ENCODE measurements at regions not wholly inside any gene's neighbourhood (a gene's known extent, or its start where the extent isn't known, plus 50 kb on each side); places are given as distances from the start of the nearest gene placed in this dataset.

DNA sequence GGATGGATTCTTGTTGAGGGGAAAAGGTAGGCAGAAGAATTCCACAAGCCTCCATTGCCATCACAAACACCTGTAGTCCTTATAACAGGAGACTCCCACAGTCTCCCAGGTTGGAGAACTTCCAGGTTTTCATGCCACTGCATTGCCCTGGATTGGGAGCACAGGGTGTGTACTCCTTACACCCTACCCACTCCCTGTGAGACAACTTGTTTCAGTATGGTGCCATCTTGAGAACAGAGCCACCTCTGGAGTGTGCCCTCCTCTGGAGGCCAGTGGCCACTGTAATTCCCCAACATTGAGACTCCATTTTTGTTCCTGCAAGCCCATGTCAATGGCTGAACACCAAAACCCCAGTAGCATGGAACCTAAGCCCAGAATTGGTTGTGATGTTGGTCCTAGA is 123.5 kb upstream of the LAMA2 start:
- no peak overlapping the region for H3K27ac ChIP-seq (replicated peaks in 1 of 4)
- intact Hi-C loops (cut with DNase I): no loop called here
- H3K9me3 ChIP-seq: no peaks in the 10 kb centered on the region
- H3K4me3 ChIP-seq: no peak overlapping the region
- H3K36me3 ChIP-seq: no peaks in the 10 kb centered on the region
- no peak for TF ChIP-seq POLR2A (IDR thresholded peaks at IDR 0.05; ENCODE audit: low read depth)
- no peak for TF ChIP-seq EP300 (IDR thresholded peaks at IDR 0.05)
- TF ChIP-seq, protein P1, sequence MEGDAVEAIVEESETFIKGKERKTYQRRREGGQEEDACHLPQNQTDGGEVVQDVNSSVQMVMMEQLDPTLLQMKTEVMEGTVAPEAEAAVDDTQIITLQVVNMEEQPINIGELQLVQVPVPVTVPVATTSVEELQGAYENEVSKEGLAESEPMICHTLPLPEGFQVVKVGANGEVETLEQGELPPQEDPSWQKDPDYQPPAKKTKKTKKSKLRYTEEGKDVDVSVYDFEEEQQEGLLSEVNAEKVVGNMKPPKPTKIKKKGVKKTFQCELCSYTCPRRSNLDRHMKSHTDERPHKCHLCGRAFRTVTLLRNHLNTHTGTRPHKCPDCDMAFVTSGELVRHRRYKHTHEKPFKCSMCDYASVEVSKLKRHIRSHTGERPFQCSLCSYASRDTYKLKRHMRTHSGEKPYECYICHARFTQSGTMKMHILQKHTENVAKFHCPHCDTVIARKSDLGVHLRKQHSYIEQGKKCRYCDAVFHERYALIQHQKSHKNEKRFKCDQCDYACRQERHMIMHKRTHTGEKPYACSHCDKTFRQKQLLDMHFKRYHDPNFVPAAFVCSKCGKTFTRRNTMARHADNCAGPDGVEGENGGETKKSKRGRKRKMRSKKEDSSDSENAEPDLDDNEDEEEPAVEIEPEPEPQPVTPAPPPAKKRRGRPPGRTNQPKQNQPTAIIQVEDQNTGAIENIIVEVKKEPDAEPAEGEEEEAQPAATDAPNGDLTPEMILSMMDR (IDR thresholded peaks at IDR 0.05): no peak
- no peak for TF ChIP-seq POLR2AphosphoS5 (IDR thresholded peaks at IDR 0.05)
- no peak for DNase-seq (ENCODE audit: extremely low spot score)
- no peaks in the 10 kb centered on the region for H3K27me3 ChIP-seq
- H3K4me1 ChIP-seq: peaks cover 0 to 2% (median 0%) of the 10 kb centered on the region in 4 donors

- TF ChIP-seq POLR2A (IDR thresholded peaks at IDR 0.05; ENCODE audit: low read depth): no peak
- TF ChIP-seq, protein P1 (IDR thresholded peaks at IDR 0.05): no peak
- no peak for TF ChIP-seq POLR2AphosphoS5 (IDR thresholded peaks at IDR 0.05)
- no peak for TF ChIP-seq EP300 (IDR thresholded peaks at IDR 0.05)
- intact Hi-C loops (cut with DNase I): no loop called here
- Histone ChIP-seq H3K4me1 (peaks cover 0 to 2% (median 0%) of the 10 kb centered on the region in 4 donors), H3K27me3 (no peaks in the 10 kb centered on the region), H3K27ac (replicated peaks in 1 of 4) (no peak overlapping the region), H3K36me3 (no peaks in the 10 kb centered on the region), H3K9me3 (no peaks in the 10 kb centered on the region), H3K4me3 (no peak overlapping the region)
- DNase-seq (ENCODE audit: extremely low spot score): no peak
Measured at GRCh38 chr6:128757961-128758360, 125.0 kb upstream of the LAMA2 start.

DNA sequence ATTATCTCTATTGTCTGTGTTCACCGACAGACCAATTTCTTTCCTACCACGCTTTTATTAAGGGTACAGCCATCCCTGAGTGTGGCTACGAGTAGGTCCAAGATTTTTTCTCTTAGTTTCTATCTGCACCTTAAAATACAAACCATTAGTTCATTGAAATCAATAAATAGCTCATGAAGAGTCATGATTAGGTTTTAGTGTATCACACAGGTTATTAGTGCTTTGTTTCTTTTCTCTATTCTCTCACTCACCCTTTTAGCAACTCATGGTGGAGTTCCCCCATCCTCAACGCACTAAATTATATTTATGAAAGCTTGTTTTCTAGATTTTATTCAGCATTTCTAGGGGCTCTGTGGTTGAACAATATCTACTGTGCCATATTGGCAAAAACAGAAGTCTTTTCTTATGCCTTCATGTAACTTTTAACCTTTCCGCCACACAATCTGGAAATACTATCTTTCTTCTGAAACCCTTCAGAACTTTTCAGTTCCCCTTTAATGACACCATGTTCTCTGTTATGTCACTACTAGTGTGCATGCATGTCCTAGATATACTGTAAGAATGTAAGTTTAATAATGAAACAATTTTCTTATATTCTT is 128.2 kb upstream of the LAMA2 start:
- TF ChIP-seq EP300 (IDR thresholded peaks at IDR 0.05) (no peak), POLR2A (IDR thresholded peaks at IDR 0.05; ENCODE audit: low read depth) (no peak), POLR2AphosphoS5 (IDR thresholded peaks at IDR 0.05) (no peak)
- TF ChIP-seq, protein P1 (IDR thresholded peaks at IDR 0.05): no peak
- Histone ChIP-seq H3K27ac (replicated peaks in 1 of 4) (no peak overlapping the region), H3K4me1 (peaks cover 0 to 2% (median 0%) of the 10 kb centered on the region in 4 donors), H3K4me3 (no peak overlapping the region), H3K27me3 (no peaks in the 10 kb centered on the region), H3K36me3 (no peaks in the 10 kb centered on the region), H3K9me3 (no peaks in the 10 kb centered on the region)
- WGBS: 87% methylated on average over 5 of the region's 5 CpGs
- no peak for DNase-seq (ENCODE audit: extremely low spot score)
- intact Hi-C loops (cut with DNase I): no loop called here

DNA sequence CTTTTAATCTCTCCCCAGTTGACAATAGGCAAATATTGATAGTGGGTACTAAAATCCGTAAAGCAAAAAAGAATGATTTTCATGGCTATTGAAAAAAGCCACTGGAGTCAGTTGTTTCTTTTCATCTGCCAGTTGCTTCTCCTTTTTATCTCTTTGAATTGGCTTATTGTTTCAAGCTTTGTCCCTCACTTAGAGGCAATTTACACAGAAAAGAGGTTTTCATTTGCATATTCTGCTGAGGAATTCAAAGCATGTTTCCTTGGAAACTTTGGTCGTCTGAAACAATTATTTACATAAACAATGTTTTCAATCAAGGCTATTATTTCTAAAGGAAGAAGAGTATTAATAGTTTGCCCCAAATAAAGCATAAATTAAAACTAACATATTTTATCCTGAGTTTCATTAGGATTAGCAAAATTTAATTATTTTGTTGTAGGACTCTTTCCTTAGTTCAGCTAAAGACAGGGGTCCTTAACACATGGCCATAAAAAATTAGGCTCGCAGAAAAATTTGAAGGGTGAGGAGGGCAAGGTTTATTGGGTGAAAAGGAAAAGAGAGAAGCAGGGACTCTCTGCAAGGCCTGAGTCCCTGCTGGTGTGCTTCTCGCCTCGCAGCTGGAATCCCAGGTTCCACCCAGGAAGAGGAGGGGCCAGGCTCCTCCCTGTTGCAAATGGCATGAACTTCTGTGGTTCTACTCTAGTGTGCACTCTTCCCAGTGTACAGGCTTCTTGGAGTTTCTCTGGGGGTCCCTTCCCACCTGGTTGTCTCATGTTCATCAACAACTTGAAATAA is 138.8 kb upstream of the LAMA2 start:
- WGBS: 61% methylated on average over 5 of the region's 5 CpGs
- intact Hi-C loops (cut with DNase I): no loop called here

More for the DNA sequence above, 138.8 kb upstream of the LAMA2 start:
- Histone ChIP-seq H3K4me1 (no peaks in the 10 kb centered on the region), H3K9me3 (no peaks in the 10 kb centered on the region), H3K27ac (replicated peaks in 1 of 4) (no peak overlapping the region), H3K4me3 (no peak overlapping the region), H3K27me3 (no peaks in the 10 kb centered on the region), H3K36me3 (no peaks in the 10 kb centered on the region)
- DNase-seq (ENCODE audit: extremely low spot score): no peak
- TF ChIP-seq, protein P1 (IDR thresholded peaks at IDR 0.05): no peak
- TF ChIP-seq POLR2AphosphoS5 (IDR thresholded peaks at IDR 0.05) (no peak), POLR2A (IDR thresholded peaks at IDR 0.05; ENCODE audit: low read depth) (no peak), EP300 (IDR thresholded peaks at IDR 0.05) (no peak)

Measured in esophagus muscularis mucosa (tissue), 4 donors.